ENCODE measurements at regions not wholly inside any gene's neighbourhood (a gene's known extent, or its start where the extent isn't known, plus 50 kb on each side); places are given as distances from the start of the nearest gene placed in this dataset.

DNA sequence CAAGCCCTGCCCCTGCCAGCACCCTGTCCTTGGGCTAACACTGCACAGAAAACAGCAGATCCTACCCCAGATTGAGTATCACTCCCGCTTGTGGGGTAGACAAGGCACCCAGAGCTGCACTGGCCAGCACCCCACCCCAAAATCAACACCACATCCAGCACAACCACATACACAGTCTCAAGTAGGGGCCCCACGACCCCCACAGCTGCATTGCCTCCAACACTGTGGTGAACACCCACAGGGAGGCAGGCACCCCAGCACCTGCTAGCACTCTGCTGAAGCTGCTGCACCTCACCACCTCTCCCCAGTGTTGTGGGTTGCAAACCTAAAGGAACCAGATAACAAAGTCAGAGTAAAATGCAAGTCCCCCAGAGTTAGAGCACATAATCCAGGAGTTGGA, 589.9 kb downstream of the PCDH19 start:
- whole genome bisulfite sequencing, 4 donors = 48 to 67% (median 63%) methylated on average over 1 to 2 of the region's 2 CpGs; no CpG with 5 or more reads in 1 of the 4 donors
- Histone ChIP-seq H3K4me1 (replicated peaks in 1 of 2) (no peaks in the 10 kb centered on the region), H3K4me3 (no peak overlapping the region), H3K36me3 (replicated peaks in 1 of 2) (no peaks in the 10 kb centered on the region), H3K27ac (no peak overlapping the region), H3K27me3 (no peaks in the 10 kb centered on the region), H3K9me3 (replicated peaks in 1 of 3) (no peaks in the 10 kb centered on the region)
- DNase-seq = no peak
- TF ChIP-seq POLR2A (IDR thresholded peaks at IDR 0.05) = no peak
- TF ChIP-seq, protein P1, sequence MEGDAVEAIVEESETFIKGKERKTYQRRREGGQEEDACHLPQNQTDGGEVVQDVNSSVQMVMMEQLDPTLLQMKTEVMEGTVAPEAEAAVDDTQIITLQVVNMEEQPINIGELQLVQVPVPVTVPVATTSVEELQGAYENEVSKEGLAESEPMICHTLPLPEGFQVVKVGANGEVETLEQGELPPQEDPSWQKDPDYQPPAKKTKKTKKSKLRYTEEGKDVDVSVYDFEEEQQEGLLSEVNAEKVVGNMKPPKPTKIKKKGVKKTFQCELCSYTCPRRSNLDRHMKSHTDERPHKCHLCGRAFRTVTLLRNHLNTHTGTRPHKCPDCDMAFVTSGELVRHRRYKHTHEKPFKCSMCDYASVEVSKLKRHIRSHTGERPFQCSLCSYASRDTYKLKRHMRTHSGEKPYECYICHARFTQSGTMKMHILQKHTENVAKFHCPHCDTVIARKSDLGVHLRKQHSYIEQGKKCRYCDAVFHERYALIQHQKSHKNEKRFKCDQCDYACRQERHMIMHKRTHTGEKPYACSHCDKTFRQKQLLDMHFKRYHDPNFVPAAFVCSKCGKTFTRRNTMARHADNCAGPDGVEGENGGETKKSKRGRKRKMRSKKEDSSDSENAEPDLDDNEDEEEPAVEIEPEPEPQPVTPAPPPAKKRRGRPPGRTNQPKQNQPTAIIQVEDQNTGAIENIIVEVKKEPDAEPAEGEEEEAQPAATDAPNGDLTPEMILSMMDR (IDR thresholded peaks at IDR 0.05) = no peak
- intact Hi-C loops (cut with DNase I) = no loop called here

DNA sequence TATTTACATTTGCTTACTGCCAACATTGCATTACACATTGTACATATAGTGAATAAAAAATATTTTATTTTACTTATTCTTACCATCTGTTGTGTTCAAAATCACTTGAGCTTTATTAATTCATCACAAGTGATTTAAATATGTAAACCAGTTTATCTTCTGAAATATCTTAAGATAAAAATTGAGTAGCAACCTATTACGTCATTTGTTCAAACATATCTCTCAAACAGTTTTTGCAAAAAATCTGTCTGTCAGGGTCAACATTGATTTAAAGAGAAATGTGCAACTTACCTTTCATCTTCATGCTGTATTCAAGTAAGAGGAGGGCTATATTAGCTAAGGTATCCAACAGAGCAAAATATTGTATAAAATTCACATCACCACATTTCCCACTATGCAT, 610.1 kb downstream of the PCDH19 start:
- peaks cover 3% of the 10 kb centered on the region for H3K27me3 ChIP-seq
- 66 to 73% (median 71%) methylated on average over 1 of the region's 1 CpG for WGBS, 4 donors
- intact Hi-C loops (cut with DNase I) = no loop called here
- no peak overlapping the region for H3K27ac ChIP-seq
- no peaks in the 10 kb centered on the region for H3K36me3 ChIP-seq (replicated peaks in 1 of 2)
- H3K4me3 ChIP-seq = no peak overlapping the region
- H3K9me3 ChIP-seq (replicated peaks in 1 of 3) = peaks cover 0 to 8% (median 0%) of the 10 kb centered on the region in 3 donors
- TF ChIP-seq, protein P1 (IDR thresholded peaks at IDR 0.05) = no peak
- no peak for TF ChIP-seq POLR2A (IDR thresholded peaks at IDR 0.05)
- H3K4me1 ChIP-seq (replicated peaks in 1 of 2) = no peaks in the 10 kb centered on the region
- DNase-seq = no peak

DNA sequence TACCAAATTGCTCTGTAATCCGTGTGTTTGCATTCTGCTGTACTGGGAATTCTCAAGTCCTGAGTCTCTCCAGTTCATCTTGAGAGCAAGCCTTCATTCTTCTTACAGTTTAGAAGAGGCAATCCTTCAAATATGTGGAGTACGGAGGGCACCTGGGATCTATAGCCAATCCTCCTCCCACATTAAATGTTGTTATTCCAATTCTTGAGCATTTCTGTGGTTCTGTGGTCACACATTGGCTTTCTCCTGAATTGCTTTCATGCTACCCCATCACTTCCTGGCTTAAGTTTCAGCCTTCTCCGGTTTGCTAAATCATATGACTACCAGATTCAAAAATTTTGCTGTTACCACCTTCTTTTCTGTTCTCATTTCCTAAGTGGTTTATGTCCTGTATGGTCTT, 611.1 kb downstream of the PCDH19 start:
- no peak overlapping the region for H3K27ac ChIP-seq
- 38 to 45% (median 42%) methylated on average over 3 of the region's 3 CpGs for WGBS, 4 donors
- TF ChIP-seq, protein P1 (IDR thresholded peaks at IDR 0.05) = no peak
- TF ChIP-seq POLR2A (IDR thresholded peaks at IDR 0.05) = no peak
- no peaks in the 10 kb centered on the region for H3K36me3 ChIP-seq (replicated peaks in 1 of 2)
- peaks cover 3% of the 10 kb centered on the region for H3K27me3 ChIP-seq
- DNase-seq = no peak
- H3K9me3 ChIP-seq (replicated peaks in 1 of 3) = peaks cover 0 to 8% (median 0%) of the 10 kb centered on the region in 3 donors
- no peak overlapping the region for H3K4me3 ChIP-seq
- no peaks in the 10 kb centered on the region for H3K4me1 ChIP-seq (replicated peaks in 1 of 2)
- intact Hi-C loops (cut with DNase I) = no loop called here

DNA sequence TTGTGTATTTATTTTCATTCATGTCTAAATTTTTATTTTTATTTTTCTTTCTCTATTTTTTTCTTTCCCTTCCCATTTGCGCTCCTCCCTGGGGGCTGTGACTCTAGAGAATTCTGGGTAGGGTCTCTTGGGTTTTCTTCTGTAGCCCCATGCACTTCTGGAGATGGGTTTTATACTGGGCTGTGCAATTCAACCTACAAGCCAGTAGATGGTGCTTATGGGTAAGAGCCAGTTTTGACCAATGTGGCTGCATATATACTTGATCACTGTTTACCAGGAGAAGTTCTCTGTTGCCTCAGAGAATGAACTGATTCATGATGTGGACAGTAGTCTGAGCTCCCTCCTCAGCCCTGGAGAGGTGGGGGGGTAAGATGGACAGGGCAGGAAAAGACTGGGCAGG, 614.6 kb downstream of the PCDH19 start:
- Histone ChIP-seq H3K27ac (no peak overlapping the region), H3K27me3 (no peaks in the 10 kb centered on the region), H3K4me1 (replicated peaks in 1 of 2) (no peaks in the 10 kb centered on the region), H3K9me3 (replicated peaks in 1 of 3) (peaks cover 0 to 8% (median 0%) of the 10 kb centered on the region in 3 donors), H3K4me3 (no peak overlapping the region), H3K36me3 (replicated peaks in 1 of 2) (no peaks in the 10 kb centered on the region)
- WGBS, 4 donors = 56 to 84% (median 60%) methylated on average over 1 of the region's 1 CpG
- intact Hi-C loops (cut with DNase I) = no loop called here
- TF ChIP-seq POLR2A (IDR thresholded peaks at IDR 0.05) = no peak
- TF ChIP-seq, protein P1 (IDR thresholded peaks at IDR 0.05) = peak in 2 of 6 experiments; percentile 6 to 13
- no peak for DNase-seq

Data from adrenal gland (tissue), 9 donors.